ENCODE measurements at regions not wholly inside any gene's neighbourhood (a gene's known extent, or its start where the extent isn't known, plus 50 kb on each side); places are given as distances from the start of the nearest gene placed in this dataset.

DNA sequence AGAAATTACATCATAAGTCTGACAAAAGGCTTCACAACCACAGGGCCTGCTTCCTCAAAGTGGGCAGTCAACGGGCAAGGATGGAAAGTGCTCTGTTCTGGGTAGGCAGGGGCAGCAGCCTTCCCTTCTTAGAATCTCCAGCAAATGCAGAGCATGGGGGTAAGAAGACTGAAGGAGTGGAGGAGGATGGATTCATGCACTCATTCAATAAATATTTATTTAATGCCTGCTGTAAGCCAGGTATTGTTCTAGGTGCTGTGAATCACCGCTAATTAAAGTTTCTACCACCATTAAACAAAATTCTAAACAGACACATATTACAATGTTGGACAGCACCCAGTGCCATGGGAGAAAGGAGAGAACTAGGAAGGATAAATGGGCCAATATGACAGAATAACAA lies 195.6 kb downstream of the ELAVL2 start:
- H2BK120ac ChIP-seq (ENCODE audit: low read depth, low read length) = no peak overlapping the region
- H3K23ac ChIP-seq (ENCODE audit: low read depth, low read length) = no peak overlapping the region
- no peak overlapping the region for H4K8ac ChIP-seq (ENCODE audit: low read depth in 2 of 2, low read length in 2 of 2)
- no peak overlapping the region for H4K5ac ChIP-seq (ENCODE audit: low read depth, low read length)
- no peak overlapping the region for H3K27ac ChIP-seq (ENCODE audit: insufficient read depth, low read length)
- H2AK9ac ChIP-seq (replicated peaks; ENCODE audit: low read depth, low read length, poor library complexity) = no peak overlapping the region
- H4K91ac ChIP-seq (ENCODE audit: insufficient read depth, low read depth, low read length) = no peak overlapping the region
- WGBS, 2 experiments (ENCODE audit: extremely low coverage in 2 of 2, insufficient read length in 1 of 2) = no CpG with 5 or more reads among the region's 2 CpGs
- no peak for TF ChIP-seq RAD21 (IDR thresholded peaks at IDR 0.05; ENCODE audit: low read length)
- TF ChIP-seq BHLHE40 (IDR thresholded peaks at IDR 0.05; ENCODE audit: low read depth, low read length) = no peak
- no peak for TF ChIP-seq FOS (IDR thresholded peaks at IDR 0.05; ENCODE audit: low read depth, low read length)
- TF ChIP-seq RCOR1 (IDR thresholded peaks at IDR 0.05; ENCODE audit: insufficient replicate concordance, low read length) = no peak
- no peak for TF ChIP-seq SMC3 (IDR thresholded peaks at IDR 0.05; ENCODE audit: low read depth, low read length)
- no peak for TF ChIP-seq MAZ (IDR thresholded peaks at IDR 0.05; ENCODE audit: borderline replicate concordance, low read depth, low read length)
- no peak for TF ChIP-seq MXI1 (IDR thresholded peaks at IDR 0.05; ENCODE audit: borderline replicate concordance, low read depth, low read length)
- no peaks in the 10 kb centered on the region for H3K36me3 ChIP-seq (ENCODE audit: control insufficient read depth, insufficient read depth, low read length)
- peaks cover 5% of the 10 kb centered on the region; the same call in 1 of the 2 replicates for H3K9me3 ChIP-seq (ENCODE audit: control insufficient read depth, insufficient read depth, low read length)
- no peak overlapping the region for H2AK5ac ChIP-seq (ENCODE audit: low read depth, low read length)
- no peak overlapping the region for H3K14ac ChIP-seq (replicated peaks; ENCODE audit: low read depth, low read length)
- ChIA-PET POLR2A (ENCODE audit: unreplicated experiment) (no interaction called here), CTCF (no interaction called here)
- H3K9me1 ChIP-seq (ENCODE audit: insufficient read depth, low read length) = no peaks in the 10 kb centered on the region
- no peaks in the 10 kb centered on the region for H3K4me1 ChIP-seq (ENCODE audit: control insufficient read depth, insufficient read depth, low read length)
- no peak overlapping the region for H2BK20ac ChIP-seq (ENCODE audit: low read depth, low read length)
- H2AFZ ChIP-seq (replicated peaks; ENCODE audit: low read length, poor library complexity) = no peak overlapping the region
- in situ Hi-C loops (cut with MboI; ENCODE audit: low sequenced_read_pairs) = no loop called here
- H3K4me2 ChIP-seq (ENCODE audit: low read depth, low read length) = no peak overlapping the region
- no peaks in the 10 kb centered on the region for H3K27me3 ChIP-seq (ENCODE audit: control insufficient read depth, insufficient read depth, low read length)
- H4K20me1 ChIP-seq (ENCODE audit: insufficient read depth, low read length) = no peaks in the 10 kb centered on the region
- intact Hi-C loops (cut with micrococcal nuclease) = no loop called here
- H2BK5ac ChIP-seq (ENCODE audit: low read depth, low read length, poor library complexity, severe bottlenecking) = no peak overlapping the region
- no peak for DNase-seq
- dilution Hi-C loops (cut with HindIII; ENCODE audit: low sequenced_read_pairs, unreplicated experiment) = no loop called here
- no peak for ATAC-seq (ENCODE audit: low read depth)
- H3K56ac ChIP-seq (ENCODE audit: extremely low read depth, insufficient read depth, low read length) = no peak overlapping the region
- H3K9ac ChIP-seq (ENCODE audit: low read depth, low read length) = no peak overlapping the region
- H2BK15ac ChIP-seq (ENCODE audit: low read depth, low read length) = no peak overlapping the region
- no peak overlapping the region for H3K4ac ChIP-seq (ENCODE audit: low read depth, low read length)
- H3K18ac ChIP-seq (ENCODE audit: low read depth, low read length) = no peak overlapping the region
- H3K4me3 ChIP-seq (ENCODE audit: insufficient read depth, low read depth, low read length) = no peak overlapping the region
- BruUV-seq (replicated peaks) = no TSS peak
- no peaks in the 10 kb centered on the region for H3K79me1 ChIP-seq (ENCODE audit: low read depth in 1 of 2, low read length in 2 of 2)

All from IMR-90 (cell line).